HCT116 (cell line): ENCODE measurements at regions not wholly inside any gene's neighbourhood (a gene's known extent, or its start where the extent isn't known, plus 50 kb on each side); places are given as distances from the start of the nearest gene placed in this dataset.

Experiments
- ATAC-seq: fragments of 200-7000 bp; cut with Tn5 transposase; 2 replicates; pipeline ENCODE4 v1.9.1; 2020; ENCODE audit warnings: mild to moderate bottlenecking, moderate library complexity
- BruUV-seq: library from RNA; stranded (reverse); fragments of 400-500 nt; replicated peaks from 2 replicates; lab custom pipeline; 2021; lab: Mats Ljungman, UMichigan
- CTCF ChIA-PET: fragments of 300-600 bp; sonication (Branson Sonifier 250); formaldehyde crosslinking; loops from one replicate; lab custom pipeline; 2021; ENCODE audit warnings: antibody characterized with exemption; lab: Charles Lee
- POLR2A ChIA-PET: fragments of 300-600, 350-600 bp; sonication (Branson Sonifier 250); formaldehyde crosslinking; loops from one replicate; lab custom pipeline; 2021; ENCODE audit warnings: antibody characterized with exemption; lab: Charles Lee
- RAD21 ChIA-PET, 2 experiments: fragments of 300-600 bp; sonication (Branson Sonifier 250); formaldehyde crosslinking; loops; one replicate each; lab custom pipeline; 2023; ENCODE audit warnings: low total read pairs in 2 of 2; ENCODE audit not compliant: uncharacterized antibody in 2 of 2, unreplicated experiment in 2 of 2, low non-redundant PET in 1 of 2; lab: Charles Lee
- DNase-seq: peaks from one replicate; pipeline ENCODE4 v3.0.0-alpha.2; 2010; ENCODE audit warnings: low read depth, low spot score
- H2AFZ ChIP-seq: fragments of 200-600 bp; shearing (Covaris generic), sonication (generic); 2 replicates; pipeline ENCODE4 v1.6.1; 2017; ENCODE audit warnings: low read depth, mixed run types, mixed read lengths, antibody characterized with exemption, low read length; ENCODE audit not compliant: poor library complexity, severe bottlenecking
- H3K27ac ChIP-seq: 2 replicates; pipeline ENCODE4 v1.5.1; 2012; ENCODE audit warnings: low read depth, low read length
- H3K27me3 ChIP-seq: fragments of 200-600 bp; sonication (generic); 2 replicates; pipeline ENCODE4 v1.6.1; 2016; ENCODE audit warnings: mixed run types, low read length, mixed read lengths; ENCODE audit not compliant: insufficient read depth
- H3K36me3 ChIP-seq, 2 experiments: fragments of 200-500 bp in 1 of 2; fragments of 200-600 bp in 1 of 2; sonication (Bioruptor generic) in 1 of 2; sonication (generic) in 1 of 2; 2 replicates each; pipeline versions ENCODE4 v1.5.1 to v1.6.1; 2014 to 2016; ENCODE audit warnings: low read length in 2 of 2, inconsistent platforms in 1 of 2, mixed read lengths in 1 of 2, mixed run types in 1 of 2; ENCODE audit not compliant: insufficient read depth in 2 of 2, control insufficient read depth in 1 of 2
- H3K4me1 ChIP-seq, 2 experiments: fragments of 200-600 bp in 1 of 2; sonication (generic) in 1 of 2; 2 replicates each; pipeline versions ENCODE4 v1.5.1 to v1.6.1; 2012 to 2017; ENCODE audit warnings: low read length in 2 of 2, inconsistent platforms in 1 of 2, mild to moderate bottlenecking in 1 of 2, mixed read lengths in 1 of 2, mixed run types in 1 of 2, moderate library complexity in 1 of 2; ENCODE audit not compliant: insufficient read depth in 2 of 2, control insufficient read depth in 1 of 2
- H3K4me2 ChIP-seq: fragments of 200-600 bp; sonication (generic); 2 replicates; pipeline ENCODE4 v1.6.1; 2017; ENCODE audit warnings: mixed run types, low read length, mixed read lengths
- H3K4me3 ChIP-seq, 2 experiments: fragments of 200-600 bp in 1 of 2; sonication (generic) in 1 of 2; replicated peaks in 1 of 2; 2 replicates each; pipeline ENCODE4 v1.5.1; 2011 to 2016; ENCODE audit warnings: low read length in 2 of 2, control low read depth in 1 of 2, low read depth in 1 of 2, mild to moderate bottlenecking in 1 of 2, mixed read lengths in 1 of 2, mixed run types in 1 of 2
- H3K79me2 ChIP-seq: fragments of 200-600 bp; sonication (generic); 2 replicates; pipeline ENCODE4 v1.6.1; 2017; ENCODE audit warnings: mild to moderate bottlenecking, mixed run types, low read length, moderate library complexity, mixed read lengths; ENCODE audit not compliant: insufficient read depth
- H3K9ac ChIP-seq: fragments of 200-600 bp; sonication (generic); 2 replicates; pipeline ENCODE4 v1.6.1; 2016; ENCODE audit warnings: low read length, mixed read lengths
- H3K9me2 ChIP-seq: fragments of 200-600 bp; sonication (generic), shearing (Covaris generic); 2 replicates; pipeline ENCODE4 v1.6.1; 2017; ENCODE audit warnings: mixed run types, mild to moderate bottlenecking, moderate library complexity; ENCODE audit not compliant: insufficient read depth
- H3K9me3 ChIP-seq, 2 experiments: fragments of 200-500 bp in 1 of 2; fragments of 200-600 bp in 1 of 2; sonication (Bioruptor generic) in 1 of 2; sonication (generic) in 1 of 2; 2 replicates each; pipeline ENCODE4 v1.6.1; 2014 to 2017; ENCODE audit warnings: low read length in 2 of 2, mixed read lengths in 2 of 2, inconsistent platforms in 1 of 2, low read depth in 1 of 2, mild to moderate bottlenecking in 1 of 2, mixed run types in 1 of 2, moderate library complexity in 1 of 2; ENCODE audit not compliant: control insufficient read depth in 1 of 2, insufficient read depth in 1 of 2
- H4K20me1 ChIP-seq: fragments of 200-600 bp; sonication (generic), shearing (Covaris generic); 2 replicates; pipeline ENCODE4 v1.6.1; 2017; ENCODE audit warnings: mixed run types, mild to moderate bottlenecking, moderate library complexity; ENCODE audit not compliant: insufficient read depth
- CBX3 ChIP-seq: IDR thresholded peaks from 2 replicates; pipeline ENCODE4 v1.6.1; 2012; ENCODE audit warnings: low read depth
- CTCF ChIP-seq, 3 experiments: fragments of 200-600 bp in 1 of 3; sonication (generic) in 1 of 3; IDR thresholded peaks in 2 of 3; conservative IDR thresholded peaks in 1 of 3; 2 replicates each; pipeline ENCODE4 v1.5.1; 2012 to 2017; ENCODE audit warnings: low read depth in 2 of 3, low read length in 2 of 3, antibody characterized with exemption in 1 of 3, borderline replicate concordance in 1 of 3, control low read depth in 1 of 3, mild to moderate bottlenecking in 1 of 3, mixed read lengths in 1 of 3, mixed run types in 1 of 3, moderate library complexity in 1 of 3; ENCODE audit not compliant: insufficient read depth in 1 of 3
- EGR1 ChIP-seq: IDR thresholded peaks from 2 replicates; pipeline ENCODE4 v1.6.1; 2012; ENCODE audit warnings: low read depth
- EZH2 ChIP-seq: fragments of 200-600 bp; sonication (generic); IDR thresholded peaks from 2 replicates; pipeline ENCODE4 v1.6.1; 2017; ENCODE audit warnings: antibody characterized with exemption, mixed run types
- EZH2phosphoT487 ChIP-seq: fragments of 200-600 bp; IDR thresholded peaks from 2 replicates; pipeline ENCODE4 v1.6.1; 2018; ENCODE audit warnings: antibody characterized with exemption, borderline replicate concordance
- FOSL1 ChIP-seq: IDR thresholded peaks from 2 replicates; pipeline ENCODE4 v1.6.1; 2012; ENCODE audit warnings: low read depth
- JUND ChIP-seq: IDR thresholded peaks from 2 replicates; pipeline ENCODE4 v1.6.1; 2012
- MAX ChIP-seq: IDR thresholded peaks from 2 replicates; pipeline ENCODE4 v1.6.1; 2012
- POLR2AphosphoS5 ChIP-seq: IDR thresholded peaks from 2 replicates; pipeline ENCODE4 v1.6.1; 2011; ENCODE audit warnings: mild to moderate bottlenecking, low read depth, low read length, moderate library complexity
- RAD21 ChIP-seq: IDR thresholded peaks from 2 replicates; pipeline ENCODE4 v1.6.1; 2012; ENCODE audit warnings: low read depth, mild to moderate bottlenecking
- REST ChIP-seq: IDR thresholded peaks from 2 replicates; pipeline ENCODE4 v1.6.1; 2012; ENCODE audit warnings: low read depth
- SIN3A ChIP-seq: IDR thresholded peaks from 2 replicates; pipeline ENCODE4 v1.6.1; 2012; ENCODE audit warnings: low read depth
- SP1 ChIP-seq: IDR thresholded peaks from 2 replicates; pipeline ENCODE4 v1.6.1; 2012; ENCODE audit warnings: low read depth
- TCF7L2 ChIP-seq: IDR thresholded peaks from 2 replicates; pipeline ENCODE4 v1.7.0; 2011; ENCODE audit warnings: borderline replicate concordance, inconsistent platforms; ENCODE audit not compliant: insufficient read depth, insufficient read length; ENCODE audit errors: extremely low read depth
- ZFX ChIP-seq: fragments of 450-650 bp; IDR thresholded peaks from 2 replicates; pipeline ENCODE4 v1.6.1; 2017
- ZNF274 ChIP-seq: fragments of 200-500 bp; sonication (Bioruptor generic); IDR thresholded peaks from 2 replicates; pipeline ENCODE4 v1.6.1; 2014; ENCODE audit warnings: mild to moderate bottlenecking, low read depth, low read length, inconsistent platforms
- intact Hi-C: fragments of 100-400 bp; cut with micrococcal nuclease; formaldehyde crosslinking; loops from 2 replicates; pipeline ENCODE4 v1.10.0; 2022

GRCh38 chr5:87775228-87775627 is 362.5 kb upstream of the CCNH start:
- intact Hi-C loops, result no loop called here
- no peak overlapping the region for H2AFZ ChIP-seq
- ChIA-PET CTCF (no interaction called here), RAD21 (no interaction called here), POLR2A (interaction anchor here (0.6 kb wide), 1 partner anchor 13 kb away, joined by 3 read pairs; no protein-coding TSS in a partner anchor)
- H3K9ac ChIP-seq, result no peak overlapping the region
- TF ChIP-seq SP1 (no peak), TCF7L2 (no peak), SIN3A (no peak), EGR1 (no peak), EZH2phosphoT487 (no peak), POLR2AphosphoS5 (no peak), EZH2 (no peak), ZFX (no peak), RAD21 (no peak), ZNF274 (no peak), MAX (no peak), FOSL1 (no peak), CBX3 (no peak), REST (no peak), CTCF (IDR thresholded peaks at IDR 0.05 in 2 of 3, conservative IDR thresholded peaks at IDR 0.05 in 1 of 3; ENCODE audit: borderline replicate concordance in 1 of 3, insufficient read depth in 1 of 3, low read depth in 2 of 3, low read length in 2 of 3) (no peak), JUND (no peak)
- no peak for DNase-seq
- H3K9me2 ChIP-seq, result no peaks in the 10 kb centered on the region
- ATAC-seq, result no peak
- H3K4me1 ChIP-seq, result no peaks in the 10 kb centered on the region
- H4K20me1 ChIP-seq, result no peaks in the 10 kb centered on the region
- H3K4me3 ChIP-seq, result no peak overlapping the region
- BruUV-seq, result no TSS peak
- no peaks in the 10 kb centered on the region for H3K9me3 ChIP-seq
- H3K27me3 ChIP-seq, result no peaks in the 10 kb centered on the region
- H3K27ac ChIP-seq, result no peak overlapping the region
- no peaks in the 10 kb centered on the region for H3K36me3 ChIP-seq
- no peaks in the 10 kb centered on the region for H3K79me2 ChIP-seq
- H3K4me2 ChIP-seq, result no peak overlapping the region
